ENCODE measurements at regions not wholly inside any gene's neighbourhood (a gene's known extent, or its start where the extent isn't known, plus 50 kb on each side); places are given as distances from the start of the nearest gene placed in this dataset.

GRCh38 chr2:33729353-33729752 lies 130.3 kb upstream of the FAM98A start:
- TF ChIP-seq POLR2A (IDR thresholded peaks at IDR 0.05) (no peak), CTCF (IDR thresholded peaks at IDR 0.05) (no peak)
